ENCODE measurements at regions not wholly inside any gene's neighbourhood (a gene's known extent, or its start where the extent isn't known, plus 50 kb on each side); places are given as distances from the start of the nearest gene placed in this dataset.

DNA sequence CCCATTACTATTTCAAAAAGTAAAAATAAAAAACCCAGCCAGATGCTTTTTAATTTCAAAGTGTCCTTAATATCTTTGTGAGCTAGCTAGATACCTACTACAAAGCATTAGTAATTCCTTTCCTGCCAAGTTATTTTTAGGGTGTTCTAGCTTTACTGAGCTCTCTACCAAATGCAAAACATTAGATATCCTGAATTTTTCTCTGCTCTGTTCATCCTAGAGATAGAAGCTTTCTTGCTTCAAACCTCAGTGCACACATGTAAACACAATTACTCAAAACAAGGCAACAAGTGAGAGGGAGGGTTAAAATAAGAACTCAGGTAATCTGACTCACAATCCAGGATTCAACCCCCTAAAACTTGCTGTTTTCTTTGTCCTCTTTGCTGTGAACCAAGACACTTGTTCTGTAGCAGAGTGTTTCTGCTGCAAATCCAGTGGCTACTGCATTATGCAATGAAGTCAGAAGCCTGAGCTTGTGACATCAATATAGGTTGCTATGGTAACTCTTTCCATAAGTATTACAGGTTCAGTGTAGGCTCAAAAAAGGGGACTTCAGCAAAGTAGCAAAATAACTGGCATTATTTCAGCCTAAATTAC, 72.6 kb upstream of the STXBP5 start:
- H3K9me3 Mint-ChIP-seq (ENCODE audit: unreplicated experiment): no peaks in the 10 kb centered on the region
- peaks cover 1% of the 10 kb centered on the region for H3K4me1 Mint-ChIP-seq (ENCODE audit: low read depth, unreplicated experiment)
- no peaks in the 10 kb centered on the region for H3K36me3 Mint-ChIP-seq (ENCODE audit: unreplicated experiment)
- peaks cover 3% of the 10 kb centered on the region for H3K27me3 Mint-ChIP-seq (ENCODE audit: unreplicated experiment)
- DNase-seq: no peak
- H3K27ac Mint-ChIP-seq (ENCODE audit: unreplicated experiment): no peak overlapping the region
- no peak overlapping the region for H3K4me3 Mint-ChIP-seq (ENCODE audit: unreplicated experiment)
- TF ChIP-seq, protein P1, sequence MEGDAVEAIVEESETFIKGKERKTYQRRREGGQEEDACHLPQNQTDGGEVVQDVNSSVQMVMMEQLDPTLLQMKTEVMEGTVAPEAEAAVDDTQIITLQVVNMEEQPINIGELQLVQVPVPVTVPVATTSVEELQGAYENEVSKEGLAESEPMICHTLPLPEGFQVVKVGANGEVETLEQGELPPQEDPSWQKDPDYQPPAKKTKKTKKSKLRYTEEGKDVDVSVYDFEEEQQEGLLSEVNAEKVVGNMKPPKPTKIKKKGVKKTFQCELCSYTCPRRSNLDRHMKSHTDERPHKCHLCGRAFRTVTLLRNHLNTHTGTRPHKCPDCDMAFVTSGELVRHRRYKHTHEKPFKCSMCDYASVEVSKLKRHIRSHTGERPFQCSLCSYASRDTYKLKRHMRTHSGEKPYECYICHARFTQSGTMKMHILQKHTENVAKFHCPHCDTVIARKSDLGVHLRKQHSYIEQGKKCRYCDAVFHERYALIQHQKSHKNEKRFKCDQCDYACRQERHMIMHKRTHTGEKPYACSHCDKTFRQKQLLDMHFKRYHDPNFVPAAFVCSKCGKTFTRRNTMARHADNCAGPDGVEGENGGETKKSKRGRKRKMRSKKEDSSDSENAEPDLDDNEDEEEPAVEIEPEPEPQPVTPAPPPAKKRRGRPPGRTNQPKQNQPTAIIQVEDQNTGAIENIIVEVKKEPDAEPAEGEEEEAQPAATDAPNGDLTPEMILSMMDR (IDR thresholded peaks at IDR 0.05; ENCODE audit: partially characterized antibody, unreplicated experiment): no peak

DNA sequence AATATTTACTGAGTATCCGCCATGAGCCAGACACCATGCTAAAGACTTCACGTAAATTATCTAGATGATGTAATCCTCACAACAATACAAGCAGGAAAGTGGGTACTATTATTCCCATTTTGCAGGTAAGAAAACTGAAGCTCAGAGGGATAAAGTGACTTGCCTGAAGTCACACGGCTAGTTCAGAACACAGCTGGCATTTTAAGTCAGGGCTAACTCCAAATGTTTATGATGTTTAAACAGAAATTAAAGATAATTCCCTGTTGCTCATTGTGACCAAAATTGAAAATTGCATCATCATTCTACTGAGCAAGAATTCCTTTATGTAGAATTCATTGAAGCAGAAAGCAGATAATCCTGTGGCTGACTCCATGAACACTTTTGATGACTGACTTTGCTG, 71.3 kb upstream of the STXBP5 start:
- no peaks in the 10 kb centered on the region for H3K9me3 Mint-ChIP-seq (ENCODE audit: unreplicated experiment)
- no peaks in the 10 kb centered on the region for H3K36me3 Mint-ChIP-seq (ENCODE audit: unreplicated experiment)
- H3K27ac Mint-ChIP-seq (ENCODE audit: unreplicated experiment): no peak overlapping the region
- TF ChIP-seq, protein P1 (IDR thresholded peaks at IDR 0.05; ENCODE audit: partially characterized antibody, unreplicated experiment): no peak
- H3K4me3 Mint-ChIP-seq (ENCODE audit: unreplicated experiment): no peak overlapping the region
- DNase-seq: no peak
- peaks cover 3% of the 10 kb centered on the region for H3K27me3 Mint-ChIP-seq (ENCODE audit: unreplicated experiment)
- H3K4me1 Mint-ChIP-seq (ENCODE audit: low read depth, unreplicated experiment): peaks cover 1% of the 10 kb centered on the region

DNA sequence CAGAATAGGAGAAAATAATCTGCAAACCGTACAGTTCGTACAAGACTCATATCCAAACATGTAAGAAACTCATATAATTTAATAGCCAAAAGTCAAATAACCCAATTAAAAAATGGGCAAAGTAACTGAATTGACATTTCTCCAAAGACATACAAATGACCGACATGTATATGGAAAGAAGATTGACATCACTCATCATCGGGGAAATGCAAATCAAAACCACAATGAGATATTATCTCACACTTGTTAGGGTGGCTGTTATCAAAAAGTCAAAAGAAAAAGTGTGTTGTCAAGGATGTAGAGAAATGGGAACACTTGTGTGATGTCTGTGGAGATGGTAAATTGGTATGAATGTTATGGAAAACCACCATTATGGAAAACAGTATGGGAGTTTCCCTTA, 70.5 kb upstream of the STXBP5 start:
- H3K36me3 Mint-ChIP-seq (ENCODE audit: unreplicated experiment): no peaks in the 10 kb centered on the region
- no peak for DNase-seq
- H3K4me1 Mint-ChIP-seq (ENCODE audit: low read depth, unreplicated experiment): peaks cover 1% of the 10 kb centered on the region
- H3K27me3 Mint-ChIP-seq (ENCODE audit: unreplicated experiment): peaks cover 3% of the 10 kb centered on the region
- TF ChIP-seq, protein P1 (IDR thresholded peaks at IDR 0.05; ENCODE audit: partially characterized antibody, unreplicated experiment): no peak
- no peak overlapping the region for H3K4me3 Mint-ChIP-seq (ENCODE audit: unreplicated experiment)
- no peak overlapping the region for H3K27ac Mint-ChIP-seq (ENCODE audit: unreplicated experiment)
- no peaks in the 10 kb centered on the region for H3K9me3 Mint-ChIP-seq (ENCODE audit: unreplicated experiment)

DNA sequence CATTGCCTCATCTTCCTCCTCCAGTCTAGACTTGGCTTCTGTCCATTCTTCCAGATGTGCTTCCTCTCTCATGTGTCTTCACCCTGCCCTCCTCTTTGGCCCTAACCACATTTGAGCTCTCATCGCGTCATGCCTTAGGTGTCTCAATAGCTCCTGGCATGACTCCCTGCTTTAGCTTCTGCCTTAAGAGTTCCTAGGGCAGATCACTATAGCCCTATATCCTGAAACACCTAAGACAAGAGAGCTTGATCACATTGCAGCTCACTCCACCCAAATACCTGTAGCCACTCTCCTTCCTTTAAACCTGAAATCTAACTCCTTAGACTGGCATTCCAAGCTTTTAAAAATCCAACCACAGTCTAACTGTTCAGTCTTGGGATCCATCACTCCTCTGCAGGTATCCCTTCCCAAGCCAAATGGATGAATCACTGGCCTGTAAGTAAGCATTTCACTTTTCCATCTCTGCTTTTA, 69.0 kb upstream of the STXBP5 start:
- Mint-ChIP-seq H3K27me3 (ENCODE audit: unreplicated experiment) (peaks cover 3% of the 10 kb centered on the region), H3K36me3 (ENCODE audit: unreplicated experiment) (no peaks in the 10 kb centered on the region), H3K9me3 (ENCODE audit: unreplicated experiment) (no peaks in the 10 kb centered on the region), H3K4me1 (ENCODE audit: low read depth, unreplicated experiment) (peaks cover 1% of the 10 kb centered on the region), H3K27ac (ENCODE audit: unreplicated experiment) (no peak overlapping the region), H3K4me3 (ENCODE audit: unreplicated experiment) (no peak overlapping the region)
- DNase-seq: no peak
- TF ChIP-seq, protein P1 (IDR thresholded peaks at IDR 0.05; ENCODE audit: partially characterized antibody, unreplicated experiment): no peak

DNA sequence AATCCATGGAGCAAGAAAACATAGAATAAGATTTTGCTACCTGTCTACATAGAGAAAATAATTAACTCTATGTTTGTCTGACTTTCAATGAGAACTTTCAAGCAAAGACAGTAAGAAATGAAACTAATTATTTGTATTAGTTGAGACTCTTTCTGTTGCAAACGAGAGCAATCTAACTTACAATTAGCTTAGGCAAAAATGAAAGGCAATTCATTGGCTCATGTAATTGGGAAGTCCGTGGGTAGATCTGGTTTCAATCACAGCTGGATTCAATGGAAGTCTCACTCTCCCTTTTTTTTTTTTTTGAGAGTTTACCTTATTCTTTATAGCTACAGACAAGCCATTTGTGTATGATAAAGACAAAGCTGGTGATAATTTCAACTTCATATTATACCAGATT, 68.2 kb upstream of the STXBP5 start:
- no peaks in the 10 kb centered on the region for H3K36me3 Mint-ChIP-seq (ENCODE audit: unreplicated experiment)
- H3K4me1 Mint-ChIP-seq (ENCODE audit: low read depth, unreplicated experiment): peaks cover 1% of the 10 kb centered on the region
- peaks cover 3% of the 10 kb centered on the region for H3K27me3 Mint-ChIP-seq (ENCODE audit: unreplicated experiment)
- DNase-seq: no peak
- H3K4me3 Mint-ChIP-seq (ENCODE audit: unreplicated experiment): no peak overlapping the region
- no peaks in the 10 kb centered on the region for H3K9me3 Mint-ChIP-seq (ENCODE audit: unreplicated experiment)
- TF ChIP-seq, protein P1 (IDR thresholded peaks at IDR 0.05; ENCODE audit: partially characterized antibody, unreplicated experiment): no peak
- no peak overlapping the region for H3K27ac Mint-ChIP-seq (ENCODE audit: unreplicated experiment)
